Esophagus mucosa (tissue), 1 donor: ENCODE measurements at regions not wholly inside any gene's neighbourhood (a gene's known extent, or its start where the extent isn't known, plus 50 kb on each side); places are given as distances from the start of the nearest gene placed in this dataset.
"Not testable (repeated sequence)": the region's sequence is repeated elsewhere in the genome, so short reads cannot be mapped to it uniquely, and the experiment has no call there.

Experiments used
- ATAC-seq: fragments of 200-7000 bp; cut with Tn5 transposase; one replicate; pipeline ENCODE4 v1.9.1; 2020
- donor health status: DM: yes; HTN: yes; CAD: no.

GRCh38 chr6:84865372-84865771 is 101.0 kb upstream of the TBX18 start:
- ATAC-seq = not testable (repeated sequence)

GRCh38 chr6:84862843-84863242 is 98.4 kb upstream of the TBX18 start:
- ATAC-seq = no peak

GRCh38 chr6:84860920-84861319 is 96.5 kb upstream of the TBX18 start:
- ATAC-seq = no peak

GRCh38 chr6:84860509-84860908 is 96.1 kb upstream of the TBX18 start:
- ATAC-seq = no peak

GRCh38 chr6:84854811-84855400 is 90.5 kb upstream of the TBX18 start:
- no peak for ATAC-seq

- no peak for ATAC-seq
Measured at GRCh38 chr6:84853901-84854300, 89.5 kb upstream of the TBX18 start.

GRCh38 chr6:84848960-84849359 is 84.6 kb upstream of the TBX18 start:
- ATAC-seq = no peak

- peak; percentile 56 for ATAC-seq
Measured at GRCh38 chr6:84847390-84848160, 83.2 kb upstream of the TBX18 start.

GRCh38 chr6:84842525-84843166 is 78.2 kb upstream of the TBX18 start:
- ATAC-seq = no peak

- not testable (repeated sequence) for ATAC-seq
Measured at GRCh38 chr6:84837068-84837866, 72.9 kb upstream of the TBX18 start.

GRCh38 chr6:84836366-84836765 is 72.0 kb upstream of the TBX18 start:
- peak; percentile 97 for ATAC-seq

GRCh38 chr6:84835340-84835739 is 70.9 kb upstream of the TBX18 start:
- ATAC-seq = peak; percentile 25

GRCh38 chr6:84831924-84832323 is 67.5 kb upstream of the TBX18 start:
- not testable (repeated sequence) for ATAC-seq

GRCh38 chr6:84825461-84825860 is 61.1 kb upstream of the TBX18 start:
- ATAC-seq = peak; percentile 81

GRCh38 chr6:84821314-84821713 is 56.9 kb upstream of the TBX18 start:
- ATAC-seq = not testable (repeated sequence)

GRCh38 chr6:84816741-84817140 is 52.3 kb upstream of the TBX18 start:
- no peak for ATAC-seq

- ATAC-seq = no peak
Measured at GRCh38 chr6:84815896-84816735, 51.7 kb upstream of the TBX18 start.
